C4-2B (cell line): ENCODE measurements at regions not wholly inside any gene's neighbourhood (a gene's known extent, or its start where the extent isn't known, plus 50 kb on each side); places are given as distances from the start of the nearest gene placed in this dataset.

Experiments used
- ZFX ChIP-seq: fragments of 450-650 bp; IDR thresholded peaks from 2 replicates; pipeline ENCODE4 v1.6.1; 2017
- TF ChIP-seq, protein P1 (sequence below): fragments of 450-650 bp; conservative IDR thresholded peaks from 2 replicates; pipeline ENCODE4 v1.5.1; 2017; ENCODE audit warnings: mild to moderate bottlenecking

DNA sequence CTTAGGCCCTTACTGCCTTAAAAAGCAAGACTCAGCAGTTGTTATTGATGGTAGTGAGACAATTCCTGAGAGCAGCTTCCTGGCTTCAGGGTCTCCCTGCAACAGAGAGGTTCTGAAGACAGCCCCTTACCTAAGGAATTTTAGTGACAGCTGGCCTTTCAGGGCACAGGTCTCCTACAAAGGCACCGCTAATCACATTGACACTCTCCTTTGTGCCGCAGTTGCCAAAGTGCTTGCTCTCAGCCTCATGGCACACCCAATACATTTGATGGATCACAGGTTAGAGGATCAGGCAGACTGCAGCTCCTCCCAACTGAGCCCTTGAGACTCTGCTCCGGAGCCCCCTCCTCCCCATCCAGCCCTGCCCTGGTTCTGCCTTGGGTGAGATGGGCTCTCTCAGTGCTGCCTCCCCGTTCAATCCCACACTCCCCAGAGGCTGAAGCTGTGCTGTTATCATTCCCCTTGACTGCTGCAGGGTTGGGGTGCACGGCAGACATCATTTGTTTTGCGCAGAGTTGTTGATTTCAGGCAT lies 198.2 kb downstream of the EMX2 start:
- TF ChIP-seq, protein P1, sequence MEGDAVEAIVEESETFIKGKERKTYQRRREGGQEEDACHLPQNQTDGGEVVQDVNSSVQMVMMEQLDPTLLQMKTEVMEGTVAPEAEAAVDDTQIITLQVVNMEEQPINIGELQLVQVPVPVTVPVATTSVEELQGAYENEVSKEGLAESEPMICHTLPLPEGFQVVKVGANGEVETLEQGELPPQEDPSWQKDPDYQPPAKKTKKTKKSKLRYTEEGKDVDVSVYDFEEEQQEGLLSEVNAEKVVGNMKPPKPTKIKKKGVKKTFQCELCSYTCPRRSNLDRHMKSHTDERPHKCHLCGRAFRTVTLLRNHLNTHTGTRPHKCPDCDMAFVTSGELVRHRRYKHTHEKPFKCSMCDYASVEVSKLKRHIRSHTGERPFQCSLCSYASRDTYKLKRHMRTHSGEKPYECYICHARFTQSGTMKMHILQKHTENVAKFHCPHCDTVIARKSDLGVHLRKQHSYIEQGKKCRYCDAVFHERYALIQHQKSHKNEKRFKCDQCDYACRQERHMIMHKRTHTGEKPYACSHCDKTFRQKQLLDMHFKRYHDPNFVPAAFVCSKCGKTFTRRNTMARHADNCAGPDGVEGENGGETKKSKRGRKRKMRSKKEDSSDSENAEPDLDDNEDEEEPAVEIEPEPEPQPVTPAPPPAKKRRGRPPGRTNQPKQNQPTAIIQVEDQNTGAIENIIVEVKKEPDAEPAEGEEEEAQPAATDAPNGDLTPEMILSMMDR: no peak
- no peak for TF ChIP-seq ZFX
